ENCODE measurements at regions not wholly inside any gene's neighbourhood (a gene's known extent, or its start where the extent isn't known, plus 50 kb on each side); places are given as distances from the start of the nearest gene placed in this dataset.

DNA sequence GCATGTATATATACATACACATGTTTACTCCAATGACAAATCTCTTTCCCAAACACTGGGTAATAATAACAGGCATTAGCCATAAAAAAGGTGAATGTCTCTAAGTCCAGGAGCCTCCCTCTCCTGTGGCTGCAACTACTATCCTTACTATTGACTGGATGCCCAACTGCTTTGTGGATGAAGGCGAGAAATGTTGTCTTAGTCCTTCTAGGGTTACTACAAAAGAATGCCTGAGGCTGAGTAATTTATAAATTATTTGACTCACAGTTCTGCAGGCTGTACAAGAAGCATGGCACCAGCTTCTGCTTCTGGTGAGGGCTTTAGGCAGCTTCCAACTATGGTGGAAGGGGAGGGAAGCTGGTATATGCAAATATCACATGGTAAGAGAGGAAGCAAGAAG is 366.0 kb upstream of the DDHD1 start:
- H3K4me1 ChIP-seq (ENCODE audit: control insufficient read depth in 2 of 2, insufficient read depth in 2 of 2, low read length in 2 of 2): no peaks in the 10 kb centered on the region
- no peak overlapping the region for H2AFZ ChIP-seq (ENCODE audit: insufficient read depth, low read depth, low read length, poor library complexity, severe bottlenecking)
- intact Hi-C loops (cut with micrococcal nuclease): no loop called here
- no peak overlapping the region for H3K4me2 ChIP-seq (replicated peaks; ENCODE audit: low read depth, low read length, poor library complexity, severe bottlenecking)
- no peaks in the 10 kb centered on the region for H3K4me1 Mint-ChIP-seq
- H3K27ac ChIP-seq (ENCODE audit: low read length in 2 of 2): no peak overlapping the region
- H3K27me3 Mint-ChIP-seq: no peaks in the 10 kb centered on the region
- H3K36me3 ChIP-seq (replicated peaks in 1 of 2; ENCODE audit: control extremely low read depth in 1 of 2, control insufficient read depth in 1 of 2, extremely low read depth in 1 of 2, insufficient read depth in 2 of 2, low read length in 1 of 2): no peaks in the 10 kb centered on the region
- H3K4me3 ChIP-seq (ENCODE audit: control extremely low read depth in 1 of 5, extremely low read depth in 1 of 5, insufficient read depth in 1 of 5, low read depth in 2 of 5, low read length in 4 of 5): no peak overlapping the region
- no peak overlapping the region for H3K4me3 Mint-ChIP-seq
- TF ChIP-seq, protein P1, sequence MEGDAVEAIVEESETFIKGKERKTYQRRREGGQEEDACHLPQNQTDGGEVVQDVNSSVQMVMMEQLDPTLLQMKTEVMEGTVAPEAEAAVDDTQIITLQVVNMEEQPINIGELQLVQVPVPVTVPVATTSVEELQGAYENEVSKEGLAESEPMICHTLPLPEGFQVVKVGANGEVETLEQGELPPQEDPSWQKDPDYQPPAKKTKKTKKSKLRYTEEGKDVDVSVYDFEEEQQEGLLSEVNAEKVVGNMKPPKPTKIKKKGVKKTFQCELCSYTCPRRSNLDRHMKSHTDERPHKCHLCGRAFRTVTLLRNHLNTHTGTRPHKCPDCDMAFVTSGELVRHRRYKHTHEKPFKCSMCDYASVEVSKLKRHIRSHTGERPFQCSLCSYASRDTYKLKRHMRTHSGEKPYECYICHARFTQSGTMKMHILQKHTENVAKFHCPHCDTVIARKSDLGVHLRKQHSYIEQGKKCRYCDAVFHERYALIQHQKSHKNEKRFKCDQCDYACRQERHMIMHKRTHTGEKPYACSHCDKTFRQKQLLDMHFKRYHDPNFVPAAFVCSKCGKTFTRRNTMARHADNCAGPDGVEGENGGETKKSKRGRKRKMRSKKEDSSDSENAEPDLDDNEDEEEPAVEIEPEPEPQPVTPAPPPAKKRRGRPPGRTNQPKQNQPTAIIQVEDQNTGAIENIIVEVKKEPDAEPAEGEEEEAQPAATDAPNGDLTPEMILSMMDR (IDR thresholded peaks at IDR 0.05): no peak
- no peak for TF ChIP-seq EZH2 (IDR thresholded peaks at IDR 0.05; ENCODE audit: borderline replicate concordance, insufficient read depth, low read depth, low read length, poor library complexity, severe bottlenecking)
- ATAC-seq (ENCODE audit: low read depth): no peak
- no peak for DNase-seq
- ChIA-PET CTCF (no interaction called here), POLR2A (no interaction called here)
- H3K79me2 ChIP-seq (ENCODE audit: control insufficient read depth, insufficient read depth, low read length): no peaks in the 10 kb centered on the region
- peaks cover 0 to 2% (median 0%) of the 10 kb centered on the region in 3 donors for H3K9me3 ChIP-seq (ENCODE audit: control extremely low read depth in 1 of 3, control insufficient read depth in 2 of 3, insufficient read depth in 1 of 3, low read length in 2 of 3)
- no peaks in the 10 kb centered on the region for H3K9me3 Mint-ChIP-seq (ENCODE audit: insufficient read depth)
- H3K27ac Mint-ChIP-seq: no peak overlapping the region
- no peaks in the 10 kb centered on the region for H4K20me1 ChIP-seq (ENCODE audit: control insufficient read depth, insufficient read depth, low read length, poor library complexity, severe bottlenecking)
- H3K27me3 ChIP-seq (replicated peaks in 1 of 4; ENCODE audit: control extremely low read depth in 1 of 4, control insufficient read depth in 3 of 4, insufficient read depth in 4 of 4, low read length in 3 of 4): no peaks in the 10 kb centered on the region
- WGBS (ENCODE audit: insufficient coverage): no CpG with 5 or more reads among the region's 1 CpG
- H3K9ac ChIP-seq (ENCODE audit: low read length): no peak overlapping the region

GRCh38 chr14:53517270-53517960 is 364.3 kb upstream of the DDHD1 start:
- ATAC-seq (ENCODE audit: low read depth) (no peak), DNase-seq (no peak)
- WGBS (ENCODE audit: insufficient coverage): 88% methylated on average over 2 of the region's 2 CpGs
- CTCF ChIA-PET: no interaction called here
- Histone ChIP-seq H3K27me3 (replicated peaks in 1 of 4; ENCODE audit: control extremely low read depth in 1 of 4, control insufficient read depth in 3 of 4, insufficient read depth in 4 of 4, low read length in 3 of 4) (no peaks in the 10 kb centered on the region), H4K20me1 (ENCODE audit: control insufficient read depth, insufficient read depth, low read length, poor library complexity, severe bottlenecking) (no peaks in the 10 kb centered on the region), H3K36me3 (replicated peaks in 1 of 2; ENCODE audit: control extremely low read depth in 1 of 2, control insufficient read depth in 1 of 2, extremely low read depth in 1 of 2, insufficient read depth in 2 of 2, low read length in 1 of 2) (no peaks in the 10 kb centered on the region), H3K4me3 (ENCODE audit: control extremely low read depth in 1 of 5, extremely low read depth in 1 of 5, insufficient read depth in 1 of 5, low read depth in 2 of 5, low read length in 4 of 5) (no peak overlapping the region), H3K4me1 (ENCODE audit: control insufficient read depth in 2 of 2, insufficient read depth in 2 of 2, low read length in 2 of 2) (no peaks in the 10 kb centered on the region), H3K9me3 (ENCODE audit: control extremely low read depth in 1 of 3, control insufficient read depth in 2 of 3, insufficient read depth in 1 of 3, low read length in 2 of 3) (peaks cover 0 to 1% (median 0%) of the 10 kb centered on the region in 3 donors), H2AFZ (ENCODE audit: insufficient read depth, low read depth, low read length, poor library complexity, severe bottlenecking) (no peak overlapping the region), H3K79me2 (ENCODE audit: control insufficient read depth, insufficient read depth, low read length) (no peaks in the 10 kb centered on the region), H3K9ac (ENCODE audit: low read length) (no peak overlapping the region), H3K27ac (ENCODE audit: low read length in 2 of 2) (no peak overlapping the region), H3K4me2 (replicated peaks; ENCODE audit: low read depth, low read length, poor library complexity, severe bottlenecking) (no peak overlapping the region)
- Mint-ChIP-seq H3K27ac (no peak overlapping the region), H3K4me1 (no peaks in the 10 kb centered on the region), H3K27me3 (no peaks in the 10 kb centered on the region), H3K4me3 (no peak overlapping the region), H3K9me3 (ENCODE audit: insufficient read depth) (no peaks in the 10 kb centered on the region)
- intact Hi-C loops (cut with micrococcal nuclease): no loop called here
- TF ChIP-seq, protein P1 (IDR thresholded peaks at IDR 0.05): no peak
- no peak for TF ChIP-seq EZH2 (IDR thresholded peaks at IDR 0.05; ENCODE audit: borderline replicate concordance, insufficient read depth, low read depth, low read length, poor library complexity, severe bottlenecking)
- POLR2A ChIA-PET: no interaction called here

Data from B cell (primary cell).